ENCODE measurements at regions not wholly inside any gene's neighbourhood (a gene's known extent, or its start where the extent isn't known, plus 50 kb on each side); places are given as distances from the start of the nearest gene placed in this dataset.
"Not testable (repeated sequence)": the region's sequence is repeated elsewhere in the genome, so short reads cannot be mapped to it uniquely, and the experiment has no call there.

DNA sequence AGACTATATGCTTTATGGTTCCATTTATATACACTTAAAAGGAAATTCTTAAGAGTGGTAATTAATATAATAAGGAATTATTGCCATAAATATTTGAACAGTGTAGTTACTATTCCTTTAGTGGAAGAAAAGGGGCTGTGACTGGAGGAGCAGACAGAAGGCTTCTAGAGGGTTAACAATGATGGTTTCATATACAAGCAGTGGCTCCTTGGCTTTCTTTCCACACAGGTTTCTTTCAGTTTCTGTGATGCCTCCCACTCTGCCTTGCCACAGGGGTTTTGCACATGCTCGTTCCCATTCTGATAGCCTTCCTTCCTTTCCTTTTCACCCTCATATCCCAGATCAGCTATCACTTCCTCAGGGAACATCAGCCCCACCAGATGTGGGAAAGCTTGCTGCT lies 108.8 kb upstream of the LYSMD4 start:
- Mint-ChIP-seq H3K9me3 (ENCODE audit: unreplicated experiment) (no peaks in the 10 kb centered on the region), H3K4me3 (ENCODE audit: unreplicated experiment) (no peak overlapping the region), H3K4me1 (ENCODE audit: unreplicated experiment) (peaks cover 17% of the 10 kb centered on the region), H3K36me3 (ENCODE audit: unreplicated experiment) (peaks cover 13% of the 10 kb centered on the region), H3K27me3 (ENCODE audit: unreplicated experiment) (no peaks in the 10 kb centered on the region), H3K27ac (ENCODE audit: unreplicated experiment) (no peak overlapping the region)
- no peak for DNase-seq (ENCODE audit: extremely low spot score, unreplicated experiment)
- TF ChIP-seq, protein P1, sequence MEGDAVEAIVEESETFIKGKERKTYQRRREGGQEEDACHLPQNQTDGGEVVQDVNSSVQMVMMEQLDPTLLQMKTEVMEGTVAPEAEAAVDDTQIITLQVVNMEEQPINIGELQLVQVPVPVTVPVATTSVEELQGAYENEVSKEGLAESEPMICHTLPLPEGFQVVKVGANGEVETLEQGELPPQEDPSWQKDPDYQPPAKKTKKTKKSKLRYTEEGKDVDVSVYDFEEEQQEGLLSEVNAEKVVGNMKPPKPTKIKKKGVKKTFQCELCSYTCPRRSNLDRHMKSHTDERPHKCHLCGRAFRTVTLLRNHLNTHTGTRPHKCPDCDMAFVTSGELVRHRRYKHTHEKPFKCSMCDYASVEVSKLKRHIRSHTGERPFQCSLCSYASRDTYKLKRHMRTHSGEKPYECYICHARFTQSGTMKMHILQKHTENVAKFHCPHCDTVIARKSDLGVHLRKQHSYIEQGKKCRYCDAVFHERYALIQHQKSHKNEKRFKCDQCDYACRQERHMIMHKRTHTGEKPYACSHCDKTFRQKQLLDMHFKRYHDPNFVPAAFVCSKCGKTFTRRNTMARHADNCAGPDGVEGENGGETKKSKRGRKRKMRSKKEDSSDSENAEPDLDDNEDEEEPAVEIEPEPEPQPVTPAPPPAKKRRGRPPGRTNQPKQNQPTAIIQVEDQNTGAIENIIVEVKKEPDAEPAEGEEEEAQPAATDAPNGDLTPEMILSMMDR (IDR thresholded peaks at IDR 0.05), result no peak

- no peak for DNase-seq (ENCODE audit: extremely low spot score, unreplicated experiment)
- no peaks in the 10 kb centered on the region for H3K27me3 Mint-ChIP-seq (ENCODE audit: unreplicated experiment)
- H3K4me1 Mint-ChIP-seq (ENCODE audit: unreplicated experiment), result no peaks in the 10 kb centered on the region
- H3K4me3 Mint-ChIP-seq (ENCODE audit: unreplicated experiment), result no peak overlapping the region
- no peak overlapping the region for H3K27ac Mint-ChIP-seq (ENCODE audit: unreplicated experiment)
- peaks cover 3% of the 10 kb centered on the region for H3K9me3 Mint-ChIP-seq (ENCODE audit: unreplicated experiment)
- TF ChIP-seq, protein P1 (IDR thresholded peaks at IDR 0.05), result no peak
- peaks cover 19% of the 10 kb centered on the region for H3K36me3 Mint-ChIP-seq (ENCODE audit: unreplicated experiment)
Measured at GRCh38 chr15:99826157-99826780, 93.0 kb upstream of the LYSMD4 start.

DNA sequence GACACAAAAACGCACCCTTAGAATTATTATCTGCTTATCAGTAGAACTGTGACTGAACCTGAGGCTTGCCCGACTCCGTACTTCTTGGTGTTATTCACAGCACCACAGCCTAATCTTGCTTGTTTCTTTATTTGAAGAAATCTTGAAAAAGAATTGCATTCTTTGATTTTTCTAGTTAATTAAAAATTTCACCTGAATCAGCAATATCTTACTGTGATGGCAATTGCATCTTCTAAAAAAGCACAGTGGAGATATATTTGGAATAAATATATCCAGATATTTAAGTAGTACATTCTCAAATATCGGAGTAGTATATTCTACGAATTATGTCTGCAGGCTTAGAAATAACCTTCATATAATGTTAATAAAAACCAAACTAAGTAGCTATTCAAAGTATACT lies 90.1 kb upstream of the LYSMD4 start:
- no peak overlapping the region for H3K4me3 Mint-ChIP-seq (ENCODE audit: unreplicated experiment)
- no peak overlapping the region for H3K27ac Mint-ChIP-seq (ENCODE audit: unreplicated experiment)
- no peak for DNase-seq (ENCODE audit: extremely low spot score, unreplicated experiment)
- peaks cover 15% of the 10 kb centered on the region for H3K36me3 Mint-ChIP-seq (ENCODE audit: unreplicated experiment)
- TF ChIP-seq, protein P1 (IDR thresholded peaks at IDR 0.05), result no peak
- no peaks in the 10 kb centered on the region for H3K27me3 Mint-ChIP-seq (ENCODE audit: unreplicated experiment)
- H3K9me3 Mint-ChIP-seq (ENCODE audit: unreplicated experiment), result no peaks in the 10 kb centered on the region
- H3K4me1 Mint-ChIP-seq (ENCODE audit: unreplicated experiment), result no peaks in the 10 kb centered on the region

- Mint-ChIP-seq H3K36me3 (ENCODE audit: unreplicated experiment) (peaks cover 21% of the 10 kb centered on the region), H3K4me1 (ENCODE audit: unreplicated experiment) (no peaks in the 10 kb centered on the region), H3K9me3 (ENCODE audit: unreplicated experiment) (no peaks in the 10 kb centered on the region), H3K4me3 (ENCODE audit: unreplicated experiment) (no peak overlapping the region), H3K27me3 (ENCODE audit: unreplicated experiment) (no peaks in the 10 kb centered on the region), H3K27ac (ENCODE audit: unreplicated experiment) (no peak overlapping the region)
- DNase-seq (ENCODE audit: extremely low spot score, unreplicated experiment), result no peak
- TF ChIP-seq, protein P1 (IDR thresholded peaks at IDR 0.05), result no peak
Measured at GRCh38 chr15:99819981-99820718, 86.9 kb upstream of the LYSMD4 start.

DNA sequence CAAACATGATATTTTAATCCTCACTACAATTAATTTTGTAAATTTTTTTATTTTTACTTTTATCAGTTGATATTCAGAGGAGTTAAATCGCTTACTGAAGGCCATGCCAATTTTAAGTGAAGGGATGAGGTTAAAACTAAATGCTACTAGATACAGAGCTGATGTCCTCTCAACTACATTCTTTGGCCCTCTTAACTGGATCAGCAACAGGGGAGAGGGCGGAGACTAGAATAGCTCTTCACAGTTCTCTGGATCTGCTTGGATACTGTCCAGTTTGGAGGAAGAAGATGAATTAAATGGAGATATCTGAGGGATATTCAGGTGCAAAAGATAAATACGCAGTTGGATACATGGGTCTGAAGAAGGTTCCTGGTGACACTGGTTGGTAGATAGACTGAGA lies 85.6 kb upstream of the LYSMD4 start:
- Mint-ChIP-seq H3K9me3 (ENCODE audit: unreplicated experiment) (no peaks in the 10 kb centered on the region), H3K4me1 (ENCODE audit: unreplicated experiment) (no peaks in the 10 kb centered on the region)
- DNase-seq (ENCODE audit: extremely low spot score, unreplicated experiment), result no peak

DNA sequence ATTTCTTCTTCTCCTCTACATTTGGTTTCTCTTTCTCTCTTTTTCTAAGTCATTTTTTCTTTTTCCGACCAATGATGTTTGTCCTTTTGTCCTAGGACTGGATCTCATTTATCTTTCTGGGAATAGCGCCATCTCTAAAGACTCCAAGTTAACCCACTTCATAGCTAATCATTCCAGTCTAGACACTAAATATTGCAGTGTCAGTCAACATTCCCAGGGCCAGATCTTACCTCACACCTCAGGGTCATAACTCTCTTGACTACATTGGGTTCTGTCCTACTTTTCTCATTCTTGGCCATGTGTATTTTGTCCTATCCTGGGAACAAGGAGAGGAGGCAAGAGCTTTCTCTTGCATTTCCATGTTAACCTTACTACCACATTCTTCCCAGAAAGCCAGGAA lies 83.6 kb upstream of the LYSMD4 start:
- H3K4me3 Mint-ChIP-seq (ENCODE audit: unreplicated experiment); H3K27ac Mint-ChIP-seq (ENCODE audit: unreplicated experiment); H3K4me1 Mint-ChIP-seq (ENCODE audit: unreplicated experiment); DNase-seq (ENCODE audit: extremely low spot score, unreplicated experiment); H3K27me3 Mint-ChIP-seq (ENCODE audit: unreplicated experiment); H3K9me3 Mint-ChIP-seq (ENCODE audit: unreplicated experiment): not testable (repeated sequence)
- peaks cover 26% of the 10 kb centered on the region for H3K36me3 Mint-ChIP-seq (ENCODE audit: unreplicated experiment)

More for the DNA sequence above, 85.6 kb upstream of the LYSMD4 start:
- Mint-ChIP-seq H3K4me3 (ENCODE audit: unreplicated experiment) (no peak overlapping the region), H3K27ac (ENCODE audit: unreplicated experiment) (no peak overlapping the region), H3K27me3 (ENCODE audit: unreplicated experiment) (no peaks in the 10 kb centered on the region), H3K36me3 (ENCODE audit: unreplicated experiment) (peaks cover 19% of the 10 kb centered on the region)
- TF ChIP-seq, protein P1 (IDR thresholded peaks at IDR 0.05), result no peak

DNA sequence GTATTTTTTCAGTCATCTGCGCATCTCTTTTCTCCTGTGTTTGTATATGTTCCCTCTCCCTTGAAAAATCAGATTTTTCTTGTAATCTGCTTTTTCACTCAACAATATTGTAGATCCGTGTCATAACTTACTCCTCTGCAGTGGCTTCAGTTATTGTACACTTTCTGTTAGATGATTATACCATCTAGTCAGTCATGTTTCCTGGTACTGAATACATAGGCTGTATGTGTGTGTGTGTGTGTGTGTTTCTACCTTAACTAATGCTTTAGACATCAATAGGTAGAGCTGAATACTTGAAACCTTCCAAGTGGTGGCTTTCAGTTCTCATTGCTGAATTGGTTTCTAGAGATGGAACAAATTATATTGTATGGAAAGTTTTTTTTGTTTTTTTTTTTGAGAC lies 77.4 kb upstream of the LYSMD4 start:
- not testable (repeated sequence) for H3K4me1 Mint-ChIP-seq (ENCODE audit: unreplicated experiment); H3K4me3 Mint-ChIP-seq (ENCODE audit: unreplicated experiment); H3K36me3 Mint-ChIP-seq (ENCODE audit: unreplicated experiment); DNase-seq (ENCODE audit: extremely low spot score, unreplicated experiment); H3K27me3 Mint-ChIP-seq (ENCODE audit: unreplicated experiment); H3K9me3 Mint-ChIP-seq (ENCODE audit: unreplicated experiment); H3K27ac Mint-ChIP-seq (ENCODE audit: unreplicated experiment)

All from osteocyte (in vitro differentiated cells).